ENCODE measurements at regions not wholly inside any gene's neighbourhood (a gene's known extent, or its start where the extent isn't known, plus 50 kb on each side); places are given as distances from the start of the nearest gene placed in this dataset.

- no peak for DNase-seq (ENCODE audit: low spot score)
- Mint-ChIP-seq H3K27me3 (ENCODE audit: unreplicated experiment) (no peaks in the 10 kb centered on the region), H3K36me3 (ENCODE audit: low read depth, unreplicated experiment) (no peaks in the 10 kb centered on the region), H3K4me1 (ENCODE audit: unreplicated experiment) (no peaks in the 10 kb centered on the region), H3K9me3 (ENCODE audit: unreplicated experiment) (no peaks in the 10 kb centered on the region), H3K27ac (ENCODE audit: unreplicated experiment) (no peak overlapping the region), H3K4me3 (ENCODE audit: unreplicated experiment) (no peak overlapping the region)
- no peak for TF ChIP-seq CTCF (IDR thresholded peaks at IDR 0.05; ENCODE audit: unreplicated experiment)
Measured at GRCh38 chrX:7266288-7266687, 118.3 kb upstream of the PUDP start.

GRCh38 chrX:7264399-7264798, 116.4 kb upstream of the PUDP start:
- TF ChIP-seq CTCF (IDR thresholded peaks at IDR 0.05; ENCODE audit: unreplicated experiment) = no peak
- no peak overlapping the region for H3K27ac Mint-ChIP-seq (ENCODE audit: unreplicated experiment)
- no peaks in the 10 kb centered on the region for H3K36me3 Mint-ChIP-seq (ENCODE audit: low read depth, unreplicated experiment)
- no peaks in the 10 kb centered on the region for H3K9me3 Mint-ChIP-seq (ENCODE audit: unreplicated experiment)
- no peak for DNase-seq (ENCODE audit: low spot score)
- no peak overlapping the region for H3K4me3 Mint-ChIP-seq (ENCODE audit: unreplicated experiment)
- H3K27me3 Mint-ChIP-seq (ENCODE audit: unreplicated experiment) = no peaks in the 10 kb centered on the region
- H3K4me1 Mint-ChIP-seq (ENCODE audit: unreplicated experiment) = no peaks in the 10 kb centered on the region

GRCh38 chrX:7263961-7264360, 116.0 kb upstream of the PUDP start:
- no peaks in the 10 kb centered on the region for H3K27me3 Mint-ChIP-seq (ENCODE audit: unreplicated experiment)
- H3K36me3 Mint-ChIP-seq (ENCODE audit: low read depth, unreplicated experiment) = no peaks in the 10 kb centered on the region
- DNase-seq (ENCODE audit: low spot score) = no peak
- H3K9me3 Mint-ChIP-seq (ENCODE audit: unreplicated experiment) = no peaks in the 10 kb centered on the region
- H3K27ac Mint-ChIP-seq (ENCODE audit: unreplicated experiment) = no peak overlapping the region
- H3K4me1 Mint-ChIP-seq (ENCODE audit: unreplicated experiment) = no peaks in the 10 kb centered on the region
- TF ChIP-seq CTCF (IDR thresholded peaks at IDR 0.05; ENCODE audit: unreplicated experiment) = no peak
- H3K4me3 Mint-ChIP-seq (ENCODE audit: unreplicated experiment) = no peak overlapping the region

GRCh38 chrX:7263330-7263729, 115.4 kb upstream of the PUDP start:
- TF ChIP-seq CTCF (IDR thresholded peaks at IDR 0.05; ENCODE audit: unreplicated experiment) = no peak
- no peaks in the 10 kb centered on the region for H3K36me3 Mint-ChIP-seq (ENCODE audit: low read depth, unreplicated experiment)
- no peak overlapping the region for H3K4me3 Mint-ChIP-seq (ENCODE audit: unreplicated experiment)
- DNase-seq (ENCODE audit: low spot score) = no peak
- H3K27ac Mint-ChIP-seq (ENCODE audit: unreplicated experiment) = no peak overlapping the region
- H3K4me1 Mint-ChIP-seq (ENCODE audit: unreplicated experiment) = no peaks in the 10 kb centered on the region
- no peaks in the 10 kb centered on the region for H3K9me3 Mint-ChIP-seq (ENCODE audit: unreplicated experiment)
- H3K27me3 Mint-ChIP-seq (ENCODE audit: unreplicated experiment) = no peaks in the 10 kb centered on the region

- Mint-ChIP-seq H3K36me3 (ENCODE audit: low read depth, unreplicated experiment) (no peaks in the 10 kb centered on the region), H3K27ac (ENCODE audit: unreplicated experiment) (no peak overlapping the region), H3K4me3 (ENCODE audit: unreplicated experiment) (no peak overlapping the region)
Measured at GRCh38 chrX:7262551-7262950, 114.6 kb upstream of the PUDP start.

More at GRCh38 chrX:7262551-7262950, 114.6 kb upstream of the PUDP start:
- no peak for DNase-seq (ENCODE audit: low spot score)
- H3K27me3 Mint-ChIP-seq (ENCODE audit: unreplicated experiment) = peaks cover 3% of the 10 kb centered on the region
- no peaks in the 10 kb centered on the region for H3K9me3 Mint-ChIP-seq (ENCODE audit: unreplicated experiment)
- TF ChIP-seq CTCF (IDR thresholded peaks at IDR 0.05; ENCODE audit: unreplicated experiment) = no peak
- no peaks in the 10 kb centered on the region for H3K4me1 Mint-ChIP-seq (ENCODE audit: unreplicated experiment)

Data from endothelial cell (in vitro differentiated cells).